HEK293 (cell line): ENCODE measurements at regions not wholly inside any gene's neighbourhood (a gene's known extent, or its start where the extent isn't known, plus 50 kb on each side); places are given as distances from the start of the nearest gene placed in this dataset.

Experiments used
- CTCF ChIA-PET: fragments of 350-600 bp; formaldehyde crosslinking; extraction: SDS; loops from one replicate; lab custom pipeline; 2021; ENCODE audit warnings: antibody characterized with exemption; lab: Yijun Ruan, JAX
- POLR2A ChIA-PET: fragments of 300-600 bp; formaldehyde crosslinking; extraction: SDS; loops from one replicate; lab custom pipeline; 2020; ENCODE audit warnings: antibody characterized with exemption, inconsistent platforms; lab: Yijun Ruan, JAX
- H3K27ac ChIP-seq: fragments of 200-500 bp; sonication (Bioruptor generic); 2 replicates; pipeline ENCODE4 v1.5.1; 2014; ENCODE audit warnings: low read depth, low read length, control low read depth, inconsistent platforms; ENCODE audit errors: extremely low read depth
- H3K36me3 ChIP-seq, 2 experiments: fragments of 200-500 bp in 1 of 2; sonication (Bioruptor generic) in 1 of 2; 1 replicate in 1 of 2; 2 replicates in 1 of 2; pipeline ENCODE4 v1.5.1; 2014 to 2017; ENCODE audit warnings: inconsistent platforms in 2 of 2, low read length in 2 of 2; ENCODE audit not compliant: control insufficient read depth in 2 of 2, insufficient read depth in 1 of 2
- H3K4me1 ChIP-seq: fragments of 200-500 bp; sonication (Bioruptor generic); 2 replicates; pipeline ENCODE4 v1.5.1; 2014; ENCODE audit warnings: mild to moderate bottlenecking, low read length, inconsistent platforms; ENCODE audit not compliant: control insufficient read depth, insufficient read depth
- H3K4me3 ChIP-seq: 2 replicates; pipeline ENCODE4 v1.5.1; 2011; ENCODE audit warnings: low read depth, mild to moderate bottlenecking, control low read depth, low read length, moderate library complexity
- H3K9me3 ChIP-seq: fragments of 200-500 bp; sonication (Bioruptor generic); 2 replicates; pipeline ENCODE4 v1.5.1; 2014; ENCODE audit warnings: low read depth, low read length, inconsistent platforms; ENCODE audit not compliant: control insufficient read depth, insufficient read depth
- ATF2 ChIP-seq: fragments of 450-650 bp; formaldehyde crosslinking; IDR thresholded peaks from 2 replicates; pipeline ENCODE4 v1.5.1; 2016; ENCODE audit warnings: missing biosample characterization, missing genetic modification characterization, low read depth
- BCL11B ChIP-seq: fragments of 450-650 bp; formaldehyde crosslinking; IDR thresholded peaks from 2 replicates; pipeline ENCODE4 v1.5.1; 2016; ENCODE audit warnings: low read depth, missing biosample characterization, missing genetic modification characterization
- CTCF ChIP-seq: fragments of 450-650 bp; formaldehyde crosslinking; IDR thresholded peaks from 2 replicates; pipeline ENCODE4 v1.5.1; 2016; ENCODE audit warnings: missing biosample characterization, missing genetic modification characterization
- HOXD13 ChIP-seq: sonication (generic); formaldehyde crosslinking; IDR thresholded peaks from 2 replicates; pipeline ENCODE4 v1.8.0; 2022; ENCODE audit warnings: missing genetic modification reagents, borderline replicate concordance
- OVOL3 ChIP-seq: fragments of 450-650 bp; formaldehyde crosslinking; IDR thresholded peaks from 2 replicates; pipeline ENCODE4 v1.5.1; 2016; ENCODE audit warnings: missing biosample characterization, missing genetic modification characterization
- RBAK ChIP-seq: fragments of 450-650 bp; formaldehyde crosslinking; IDR thresholded peaks from 2 replicates; pipeline ENCODE4 v1.5.1; 2016; ENCODE audit warnings: missing biosample characterization, missing genetic modification characterization
- REST ChIP-seq: fragments of 450-650 bp; formaldehyde crosslinking; IDR thresholded peaks from 2 replicates; pipeline ENCODE4 v1.5.1; 2016; ENCODE audit warnings: missing biosample characterization, missing genetic modification characterization
- SETDB1 ChIP-seq: IDR thresholded peaks from one replicate; pipeline ENCODE4 v1.6.1; 2017; ENCODE audit warnings: mild to moderate bottlenecking, low read length, moderate library complexity, mixed read lengths; ENCODE audit not compliant: insufficient read length
- ZEB2 ChIP-seq: fragments of 450-650 bp; formaldehyde crosslinking; IDR thresholded peaks from 2 replicates; pipeline ENCODE4 v1.5.1; 2016; ENCODE audit warnings: missing biosample characterization, missing genetic modification characterization
- ZNF157 ChIP-seq: fragments of 450-650 bp; formaldehyde crosslinking; IDR thresholded peaks from 2 replicates; pipeline ENCODE4 v1.5.1; 2016; ENCODE audit warnings: missing biosample characterization, missing genetic modification characterization
- ZNF16 ChIP-seq: fragments of 450-650 bp; formaldehyde crosslinking; IDR thresholded peaks from 2 replicates; pipeline ENCODE4 v1.5.1; 2016; ENCODE audit warnings: low read depth, missing biosample characterization, missing genetic modification characterization
- ZNF19 ChIP-seq: fragments of 450-650 bp; formaldehyde crosslinking; IDR thresholded peaks from 2 replicates; pipeline ENCODE4; 2016; ENCODE audit warnings: missing biosample characterization, missing genetic modification characterization, low read depth
- ZNF223 ChIP-seq: fragments of 450-650 bp; formaldehyde crosslinking; IDR thresholded peaks from 2 replicates; pipeline ENCODE4 v1.5.1; 2016; ENCODE audit warnings: missing biosample characterization, missing genetic modification characterization
- ZNF248 ChIP-seq: fragments of 450-650 bp; formaldehyde crosslinking; IDR thresholded peaks from 2 replicates; pipeline ENCODE4 v1.5.1; 2017; ENCODE audit warnings: missing biosample characterization, missing genetic modification characterization
- ZNF292 ChIP-seq: fragments of 450-650 bp; formaldehyde crosslinking; IDR thresholded peaks from 2 replicates; pipeline ENCODE4 v1.5.1; 2016; ENCODE audit warnings: low read depth, missing biosample characterization, missing genetic modification characterization, borderline replicate concordance
- ZNF391 ChIP-seq: fragments of 450-650 bp; formaldehyde crosslinking; IDR thresholded peaks from 2 replicates; pipeline ENCODE4 v1.5.1; 2016; ENCODE audit warnings: low read depth, missing biosample characterization, missing genetic modification characterization, borderline replicate concordance
- ZNF394 ChIP-seq: fragments of 450-650 bp; formaldehyde crosslinking; IDR thresholded peaks from 2 replicates; pipeline ENCODE4 v1.5.1; 2016; ENCODE audit warnings: missing biosample characterization, missing genetic modification characterization, mild to moderate bottlenecking, moderate library complexity, borderline replicate concordance
- ZNF404 ChIP-seq: fragments of 450-650 bp; formaldehyde crosslinking; IDR thresholded peaks from 2 replicates; pipeline ENCODE4 v1.5.1; 2017; ENCODE audit warnings: missing biosample characterization, missing genetic modification characterization
- ZNF423 ChIP-seq: fragments of 450-650 bp; formaldehyde crosslinking; IDR thresholded peaks from 2 replicates; pipeline ENCODE4 v1.5.1; 2016; ENCODE audit warnings: missing biosample characterization, missing genetic modification characterization
- ZNF473 ChIP-seq: fragments of 450-650 bp; formaldehyde crosslinking; IDR thresholded peaks from 2 replicates; pipeline ENCODE4 v1.5.1; 2017; ENCODE audit warnings: missing biosample characterization, missing genetic modification characterization
- ZNF549 ChIP-seq: fragments of 450-650 bp; IDR thresholded peaks from 2 replicates; pipeline ENCODE4 v1.5.1; 2018; ENCODE audit warnings: missing biosample characterization, missing genetic modification characterization, mild to moderate bottlenecking, inconsistent platforms, moderate library complexity
- ZNF560 ChIP-seq: fragments of 450-650 bp; formaldehyde crosslinking; IDR thresholded peaks from 2 replicates; pipeline ENCODE4 v1.5.1; 2017; ENCODE audit warnings: missing biosample characterization, missing genetic modification characterization, borderline replicate concordance
- ZNF610 ChIP-seq: fragments of 450-650 bp; formaldehyde crosslinking; IDR thresholded peaks from 2 replicates; pipeline ENCODE4 v1.5.1; 2016; ENCODE audit warnings: missing biosample characterization, missing genetic modification characterization, borderline replicate concordance
- ZNF654 ChIP-seq: fragments of 450-650 bp; formaldehyde crosslinking; IDR thresholded peaks from 2 replicates; pipeline ENCODE4 v1.5.1; 2016; ENCODE audit warnings: low read depth, missing biosample characterization, missing genetic modification characterization
- ZNF792 ChIP-seq: fragments of 450-650 bp; formaldehyde crosslinking; IDR thresholded peaks from 2 replicates; pipeline ENCODE4 v1.5.1; 2016; ENCODE audit warnings: missing biosample characterization, missing genetic modification characterization

- no peak overlapping the region for H3K4me3 ChIP-seq
- H3K9me3 ChIP-seq, result no peaks in the 10 kb centered on the region
- CTCF ChIA-PET, result interaction anchor here (0.6 to 1.1 kb wide), 3 partner anchors 20 to 473 kb away, joined by 3 read pairs; no protein-coding TSS in a partner anchor
- H3K27ac ChIP-seq, result no peak overlapping the region
- H3K4me1 ChIP-seq, result no peaks in the 10 kb centered on the region
- POLR2A ChIA-PET, result no interaction called here
- H3K36me3 ChIP-seq, result no peaks in the 10 kb centered on the region
- TF ChIP-seq REST (tag by site-specific recombination), result peak; percentile 72
- TF ChIP-seq ZNF404 (tag by site-specific recombination), result no peak
These were observed 142.4 kb upstream of the SOX9 start for GRCh38 chr17:71978435-71978834.

GRCh38 chr17:71980171-71980570 lies 140.6 kb upstream of the SOX9 start:
- H3K27ac ChIP-seq, result no peak overlapping the region
- H3K9me3 ChIP-seq, result no peaks in the 10 kb centered on the region
- ChIA-PET POLR2A (no interaction called here), CTCF (interaction anchor here (0.7 kb wide), 1 partner anchor 10 kb away, joined by 3 read pairs; no protein-coding TSS in a partner anchor)
- no peaks in the 10 kb centered on the region for H3K36me3 ChIP-seq
- no peak overlapping the region for H3K4me3 ChIP-seq
- no peaks in the 10 kb centered on the region for H3K4me1 ChIP-seq
- TF ChIP-seq ZNF157 (tag by site-specific recombination) (no peak), CTCF (tag by site-specific recombination) (no peak), ZNF560 (tag by site-specific recombination) (no peak), ZNF549 (tag by site-specific recombination) (no peak), ZNF223 (tag by site-specific recombination) (no peak), RBAK (no peak), ZNF423 (no peak), BCL11B (tag by site-specific recombination) (no peak), ZNF16 (tag by site-specific recombination) (no peak), ZNF391 (tag by site-specific recombination) (no peak), ZNF394 (tag by site-specific recombination) (no peak), ZNF610 (tag by site-specific recombination) (no peak), ZNF19 (tag by site-specific recombination) (no peak), ZNF473 (tag by site-specific recombination) (no peak)
- TF ChIP-seq, all 188 proteins: peak for 0

GRCh38 chr17:71983828-71984227 lies 137.0 kb upstream of the SOX9 start:
- Histone ChIP-seq H3K27ac (no peak overlapping the region), H3K4me1 (no peaks in the 10 kb centered on the region), H3K9me3 (no peaks in the 10 kb centered on the region), H3K36me3 (no peaks in the 10 kb centered on the region), H3K4me3 (no peak overlapping the region)
- CTCF ChIA-PET, result interaction anchor here (0.6 kb wide), 1 partner anchor 39 kb away, joined by 3 read pairs; no protein-coding TSS in a partner anchor
- POLR2A ChIA-PET, result no interaction called here
- TF ChIP-seq ZNF19 (tag by site-specific recombination) (no peak), ZNF292 (tag by site-specific recombination) (no peak), HOXD13 (CRISPR knock-in tag) (no peak), ZNF792 (tag by site-specific recombination) (no peak), SETDB1 (no peak), ZNF248 (tag by site-specific recombination) (no peak), ZNF473 (tag by site-specific recombination) (no peak), ZNF654 (tag by site-specific recombination) (no peak), ZEB2 (tag by site-specific recombination) (no peak), ATF2 (tag by site-specific recombination) (no peak), OVOL3 (no peak), ZNF560 (tag by site-specific recombination) (no peak)
